ENCODE measurements at regions not wholly inside any gene's neighbourhood (a gene's known extent, or its start where the extent isn't known, plus 50 kb on each side); places are given as distances from the start of the nearest gene placed in this dataset.
A peak's percentile ranks its signal among the peaks of the same experiment; 100 is the strongest.

DNA sequence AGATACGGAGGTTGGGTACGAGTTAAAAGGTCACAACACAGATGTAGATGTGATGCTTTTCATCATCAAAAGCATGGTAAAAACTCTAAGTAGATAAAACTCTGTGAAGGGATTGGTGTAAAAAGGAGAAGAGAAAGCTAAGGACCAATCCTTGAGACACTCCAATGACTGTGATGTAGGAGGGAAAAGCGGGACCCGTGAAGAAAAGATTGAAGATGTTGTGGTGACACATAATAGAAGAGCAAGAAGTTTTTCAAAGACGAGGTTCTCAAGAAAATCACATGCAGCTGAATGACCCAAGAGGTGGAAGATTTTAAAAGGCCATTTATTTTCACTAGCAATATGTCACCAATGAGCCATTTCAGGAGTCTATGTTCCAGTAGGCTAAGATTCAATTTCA is 179.5 kb downstream of the MRPL39 start:
- TF ChIP-seq POLR2A (IDR thresholded peaks at IDR 0.05; ENCODE audit: low read depth, low read length): no peak
- no peak for TF ChIP-seq POLR2AphosphoS5 (IDR thresholded peaks at IDR 0.05; ENCODE audit: low read depth, low read length)
- no peak for TF ChIP-seq PAX5 (IDR thresholded peaks at IDR 0.05; ENCODE audit: insufficient read depth, low read length, severe bottlenecking)
- TF ChIP-seq SPI1 (IDR thresholded peaks at IDR 0.05; ENCODE audit: low read depth, low read length): peak; percentile 43; the same call in 1 of the 2 replicates
- TF ChIP-seq TAF1 (IDR thresholded peaks at IDR 0.05; ENCODE audit: low read depth, low read length): no peak
